ENCODE measurements at regions not wholly inside any gene's neighbourhood (a gene's known extent, or its start where the extent isn't known, plus 50 kb on each side); places are given as distances from the start of the nearest gene placed in this dataset.

DNA sequence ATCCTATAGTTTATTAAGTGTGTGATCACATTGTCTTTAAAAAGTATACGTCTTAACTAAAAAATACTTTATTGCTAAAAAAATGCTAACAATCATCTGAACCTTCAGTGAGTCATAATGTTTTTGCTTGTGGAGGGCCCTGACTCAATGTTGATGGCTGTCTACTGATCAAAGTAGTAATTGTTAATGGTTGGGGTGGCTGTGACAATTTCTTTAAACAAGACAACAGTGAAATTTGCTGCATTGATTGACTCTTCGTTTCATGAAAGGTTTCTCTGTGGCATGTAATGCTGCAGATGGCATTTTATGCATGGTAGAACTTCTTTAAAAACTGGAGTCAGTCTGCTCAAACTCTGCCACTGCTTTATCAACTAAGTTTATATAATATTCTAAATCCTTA is 101.4 kb upstream of the IL15 start:
- TF ChIP-seq CTCF (IDR thresholded peaks at IDR 0.05) (no peak), POLR2A (IDR thresholded peaks at IDR 0.05; ENCODE audit: low read depth) (no peak)
